ENCODE measurements at regions not wholly inside any gene's neighbourhood (a gene's known extent, or its start where the extent isn't known, plus 50 kb on each side); places are given as distances from the start of the nearest gene placed in this dataset.
A peak's percentile ranks its signal among the peaks of the same experiment; 100 is the strongest.

- peak overlapping the region in 1 of 2 experiments; percentile 46; a peak in 3 of 6 replicates for H3K27ac ChIP-seq
- 0 out of 3 replicates have a peak, but pooled peaks cover 3% of the 10 kb centered on the region for H3K9me3 ChIP-seq
- no peak for TF ChIP-seq RARB (CRISPR knock-in tag; IDR thresholded peaks at IDR 0.05)
- no peak for TF ChIP-seq TFCP2L1 (CRISPR knock-in tag; IDR thresholded peaks at IDR 0.05)
- TF ChIP-seq NR3C1 (IDR thresholded peaks at IDR 0.05), result no peak
- no peak for TF ChIP-seq KDM5A (IDR thresholded peaks at IDR 0.05)
- no peak for TF ChIP-seq USF2 (IDR thresholded peaks at IDR 0.05)
- no peak for TF ChIP-seq RCOR1 (IDR thresholded peaks at IDR 0.05; ENCODE audit: low read depth, low read length)
- no peak for TF ChIP-seq EHF (CRISPR knock-in tag; IDR thresholded peaks at IDR 0.05)
- TF ChIP-seq BHLHE40 (IDR thresholded peaks at IDR 0.05; ENCODE audit: low read depth, low read length), result no peak
- no peak for TF ChIP-seq MAX (IDR thresholded peaks at IDR 0.05)
- TF ChIP-seq JUN (IDR thresholded peaks at IDR 0.05), result no peak
- TF ChIP-seq ZC3H11A (IDR thresholded peaks at IDR 0.05), result no peak
- TF ChIP-seq GATA3 (IDR thresholded peaks at IDR 0.05; ENCODE audit: borderline replicate concordance), result no peak
- no peak for FAIRE-seq
- CTCF ChIA-PET, result interaction anchor here (1.4 kb wide), 1 partner anchor 161 kb away, joined by 4 read pairs; the partner anchor contains the start of gene FUT8
- peaks cover 27% of the 10 kb centered on the region for H3K4me1 ChIP-seq
- H3K4me2 ChIP-seq, result no peak overlapping the region
- WGBS (ENCODE audit: missing lambda C conversion rate), result 81% methylated on average over 1 of the region's 1 CpG
- DNase-seq (ENCODE audit: low read depth in 1 of 2, low spot score in 1 of 2), result no peak
- ATAC-seq, result no peak
- no peak overlapping the region for H3K4me3 ChIP-seq
- POLR2A ChIA-PET, result no interaction called here
These were observed 148.9 kb upstream of the MAX start for GRCh38 chr14:65251213-65251612.

GRCh38 chr14:65252482-65253255, 150.4 kb upstream of the MAX start:
- TF ChIP-seq FOXS1 (CRISPR knock-in tag; IDR thresholded peaks at IDR 0.05) (no peak), HMGXB4 (CRISPR knock-in tag; IDR thresholded peaks at IDR 0.05; ENCODE audit: borderline replicate concordance) (no peak), SMC3 (IDR thresholded peaks at IDR 0.05) (no peak), POLR2A (IDR thresholded peaks at IDR 0.05; ENCODE audit: low read length) (no peak), JUN (IDR thresholded peaks at IDR 0.05) (no peak), PBX3 (IDR thresholded peaks at IDR 0.05) (no peak), BHLHE40 (IDR thresholded peaks at IDR 0.05; ENCODE audit: low read depth, low read length) (no peak), NR3C1 (IDR thresholded peaks at IDR 0.05) (no peak), MAFK (IDR thresholded peaks at IDR 0.05; ENCODE audit: partially characterized antibody) (no peak), ESRRA (IDR thresholded peaks at IDR 0.05; ENCODE audit: borderline replicate concordance, low read length) (no peak), ZC3H11A (IDR thresholded peaks at IDR 0.05) (no peak), HOXB5 (CRISPR knock-in tag; IDR thresholded peaks at IDR 0.05) (no peak), POLR2AphosphoS2 (conservative IDR thresholded peaks at IDR 0.05; ENCODE audit: low read length) (no peak)
- H3K4me3 ChIP-seq, result no peak overlapping the region
- 83% methylated on average over 1 of the region's 1 CpG for WGBS (ENCODE audit: missing lambda C conversion rate)
- no peak overlapping the region for H3K4me2 ChIP-seq
- H3K27ac ChIP-seq, result peak overlapping the region; percentile 13 to 90; a peak in 3 of 6 replicates
- ATAC-seq (no peak), FAIRE-seq (no peak), DNase-seq (ENCODE audit: low read depth in 1 of 2, low spot score in 1 of 2) (no peak)
- H3K4me1 ChIP-seq, result peaks cover 37% of the 10 kb centered on the region
- ChIA-PET POLR2A (interaction anchor here (1.4 kb wide), 1 partner anchor 159 kb away, joined by 4 read pairs; no protein-coding TSS in a partner anchor), CTCF (interaction anchor here (1.2 kb wide), 1 partner anchor 15 kb away, joined by 3 read pairs; no protein-coding TSS in a partner anchor)
- 0 out of 3 replicates have a peak, but pooled peaks cover 3% of the 10 kb centered on the region for H3K9me3 ChIP-seq

All from A549 (cell line).